NCI-H1417 (cell line): ENCODE measurements at regions not wholly inside any gene's neighbourhood (a gene's known extent, or its start where the extent isn't known, plus 50 kb on each side); places are given as distances from the start of the nearest gene placed in this dataset.
A peak's percentile ranks its signal among the peaks of the same experiment; 100 is the strongest.
"Not testable (repeated sequence)": the region's sequence is repeated elsewhere in the genome, so short reads cannot be mapped to it uniquely, and the experiment has no call there.

ENCODE experiments used
- DNase-seq, 3 experiments: peaks; one replicate each; lab custom pipeline; 2025; lab: John Stamatoyannopoulos, UW

DNA sequence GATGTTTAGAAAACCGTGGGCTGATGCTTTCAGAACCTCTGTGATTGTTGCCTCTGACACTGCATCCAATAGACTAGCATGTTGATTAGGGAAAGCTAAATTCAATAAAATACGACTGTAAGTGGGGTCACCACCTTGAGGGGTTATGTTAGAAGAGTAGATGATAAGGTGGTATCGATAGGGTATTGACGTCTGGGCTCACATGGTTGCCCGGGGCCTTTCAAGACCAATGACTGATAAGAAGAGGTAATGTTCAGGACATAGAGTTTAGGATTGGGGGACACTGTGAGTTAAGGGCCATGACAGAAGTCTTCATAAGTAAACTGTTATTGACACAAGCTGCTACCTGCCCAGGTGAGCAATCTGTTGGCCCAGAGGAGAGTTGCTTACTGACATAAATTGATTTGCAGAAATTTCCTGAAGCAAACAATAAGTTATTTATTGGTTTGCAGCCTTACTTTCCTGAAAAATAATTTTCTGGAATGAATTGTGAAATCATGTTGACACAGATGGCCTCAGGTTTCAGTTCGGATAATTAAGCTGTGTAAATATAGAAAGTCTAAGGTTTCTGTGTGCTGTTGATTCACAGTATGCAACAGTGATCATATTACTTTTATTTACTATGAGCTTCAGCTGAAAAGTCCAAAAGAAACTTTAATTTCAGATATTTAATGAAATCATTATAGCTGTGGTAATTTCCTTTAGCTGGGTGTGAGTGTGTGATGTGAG lies 289.9 kb upstream of the PRSS16 start:
- DNase-seq, result peak; percentile 1 to 60 (median 26)

DNA sequence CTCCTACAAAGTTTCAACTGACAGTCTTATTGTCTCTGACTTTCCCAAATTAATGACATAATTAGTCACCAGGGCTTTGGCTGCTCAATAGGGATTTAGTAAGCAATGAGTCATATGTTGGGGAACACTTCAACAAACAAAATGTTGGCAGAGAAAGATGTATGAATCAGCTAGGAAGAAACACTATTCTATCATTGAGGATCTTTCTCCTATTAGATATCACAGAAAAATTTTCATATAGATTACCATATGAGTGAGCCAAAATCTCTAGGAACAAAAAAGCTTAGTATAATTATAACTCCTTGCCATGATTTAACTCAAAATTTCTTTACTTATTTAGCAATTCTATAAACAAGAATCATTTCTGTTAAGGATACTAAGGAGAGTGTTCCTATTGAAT lies 286.3 kb upstream of the PRSS16 start:
- not testable (repeated sequence) for DNase-seq

DNA sequence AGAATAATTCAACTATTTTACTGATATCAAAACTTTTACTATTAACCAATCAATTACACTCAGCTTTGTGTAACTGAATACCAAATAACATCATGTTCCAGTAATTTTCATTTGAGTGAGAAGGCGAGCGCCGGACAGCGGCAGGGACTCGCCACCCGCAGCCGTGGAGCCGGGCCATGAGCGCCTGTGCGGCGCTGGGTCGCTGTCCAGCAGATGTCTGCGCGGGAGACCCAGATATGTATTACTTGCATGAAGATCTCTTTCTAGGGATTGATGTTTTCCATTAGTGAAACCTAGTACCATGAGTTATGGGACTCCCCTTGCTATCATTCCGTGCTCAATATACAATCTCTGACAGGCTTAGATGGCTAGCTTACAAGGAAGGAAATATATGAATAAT lies 245.1 kb upstream of the PRSS16 start:
- no peak for DNase-seq

DNA sequence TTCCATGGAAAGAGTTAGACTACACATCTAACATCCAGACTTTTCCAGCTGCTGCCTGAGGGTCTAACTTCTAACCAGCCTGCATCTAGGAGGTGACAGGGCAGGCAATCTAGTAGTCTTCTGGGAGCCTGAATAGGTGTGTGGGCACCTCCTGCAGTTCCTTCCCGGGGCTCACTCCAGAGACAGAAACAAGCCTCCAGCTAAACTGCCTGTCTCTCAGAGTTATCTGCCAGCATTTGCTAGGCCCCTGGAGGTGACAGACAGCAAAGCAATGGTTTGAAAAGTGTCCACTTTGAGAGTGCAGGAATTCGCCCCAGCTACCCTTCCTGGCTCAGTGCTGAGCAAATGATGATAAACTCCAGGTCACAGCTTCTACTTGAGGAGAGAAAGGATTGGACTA lies 240.5 kb upstream of the PRSS16 start:
- no peak for DNase-seq

DNA sequence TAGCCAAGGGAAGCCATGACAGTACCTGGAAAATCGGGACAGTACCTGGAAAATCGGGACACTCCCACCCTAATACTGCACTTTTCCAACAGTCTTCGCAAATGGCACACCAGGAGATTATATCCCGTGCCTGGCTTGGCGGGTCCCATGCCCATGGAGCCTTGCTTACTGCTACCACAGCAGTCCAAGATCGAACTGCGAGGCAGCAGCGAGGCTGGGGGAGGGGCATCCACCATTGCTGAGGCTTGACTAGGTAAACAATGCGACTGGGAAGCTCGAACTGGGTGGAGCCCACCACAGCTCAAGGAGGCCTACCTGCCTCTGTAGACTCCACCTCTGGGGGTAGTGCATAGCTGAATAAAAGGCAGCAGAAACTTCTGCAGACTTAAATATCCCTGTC lies 238.9 kb upstream of the PRSS16 start:
- DNase-seq, result not testable (repeated sequence)

DNA sequence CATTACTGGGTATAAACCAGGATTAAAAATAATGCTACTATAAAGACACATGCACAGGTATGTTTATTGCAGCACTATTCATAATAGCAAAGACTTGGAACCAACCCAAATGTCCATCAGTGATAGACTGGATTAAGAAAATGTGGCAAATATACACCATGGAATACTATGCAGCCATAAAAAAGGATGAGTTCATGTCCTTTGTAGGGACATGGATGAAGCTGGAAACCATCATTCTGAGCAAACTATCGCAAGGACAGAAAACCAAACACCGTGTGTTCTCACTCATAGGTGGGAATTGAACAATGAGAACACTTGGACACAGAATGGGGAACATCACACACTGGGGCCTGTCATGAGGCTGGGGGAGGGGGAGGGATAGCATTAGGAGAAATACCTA lies 233.4 kb upstream of the PRSS16 start:
- not testable (repeated sequence) for DNase-seq

DNA sequence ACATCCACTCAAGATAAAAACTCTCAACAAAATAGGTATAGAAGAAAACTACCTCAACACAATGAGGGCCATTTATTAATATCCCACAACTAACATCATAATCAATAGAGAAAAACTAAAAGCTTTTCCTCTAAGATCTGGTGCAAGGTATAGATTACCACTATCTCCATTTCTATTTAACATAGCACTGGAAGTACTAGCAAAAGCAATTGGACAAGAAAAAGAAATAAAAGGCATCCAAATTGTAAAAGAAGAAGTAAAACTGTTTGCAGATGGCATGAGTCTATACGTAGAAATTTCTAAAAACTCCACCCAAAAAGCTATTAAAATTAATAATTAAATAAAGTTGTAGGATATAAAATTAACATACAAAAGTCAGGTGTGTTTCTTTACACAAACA lies 230.8 kb upstream of the PRSS16 start:
- DNase-seq, result no peak

DNA sequence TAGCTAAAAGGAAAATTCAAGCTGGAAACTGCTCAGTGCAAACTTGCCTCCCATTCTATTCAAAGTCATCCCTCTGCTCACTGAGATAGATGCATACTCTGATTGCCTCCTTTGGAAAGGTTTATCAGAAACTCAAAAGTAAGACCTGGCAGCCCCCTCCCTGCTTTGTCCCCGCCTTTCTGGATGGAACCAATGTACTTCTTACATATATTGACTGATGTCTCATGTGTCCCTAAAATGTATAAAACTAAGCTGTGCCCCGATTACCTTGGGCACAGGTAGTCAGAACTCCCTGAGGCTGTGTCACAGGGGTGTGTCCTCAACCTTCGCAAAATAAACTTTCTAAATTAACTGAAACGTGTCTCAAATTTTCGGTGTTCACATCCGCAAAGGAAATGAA lies 229.1 kb upstream of the PRSS16 start:
- DNase-seq, result peak in 2 of 3 experiments; percentile 4 to 50

DNA sequence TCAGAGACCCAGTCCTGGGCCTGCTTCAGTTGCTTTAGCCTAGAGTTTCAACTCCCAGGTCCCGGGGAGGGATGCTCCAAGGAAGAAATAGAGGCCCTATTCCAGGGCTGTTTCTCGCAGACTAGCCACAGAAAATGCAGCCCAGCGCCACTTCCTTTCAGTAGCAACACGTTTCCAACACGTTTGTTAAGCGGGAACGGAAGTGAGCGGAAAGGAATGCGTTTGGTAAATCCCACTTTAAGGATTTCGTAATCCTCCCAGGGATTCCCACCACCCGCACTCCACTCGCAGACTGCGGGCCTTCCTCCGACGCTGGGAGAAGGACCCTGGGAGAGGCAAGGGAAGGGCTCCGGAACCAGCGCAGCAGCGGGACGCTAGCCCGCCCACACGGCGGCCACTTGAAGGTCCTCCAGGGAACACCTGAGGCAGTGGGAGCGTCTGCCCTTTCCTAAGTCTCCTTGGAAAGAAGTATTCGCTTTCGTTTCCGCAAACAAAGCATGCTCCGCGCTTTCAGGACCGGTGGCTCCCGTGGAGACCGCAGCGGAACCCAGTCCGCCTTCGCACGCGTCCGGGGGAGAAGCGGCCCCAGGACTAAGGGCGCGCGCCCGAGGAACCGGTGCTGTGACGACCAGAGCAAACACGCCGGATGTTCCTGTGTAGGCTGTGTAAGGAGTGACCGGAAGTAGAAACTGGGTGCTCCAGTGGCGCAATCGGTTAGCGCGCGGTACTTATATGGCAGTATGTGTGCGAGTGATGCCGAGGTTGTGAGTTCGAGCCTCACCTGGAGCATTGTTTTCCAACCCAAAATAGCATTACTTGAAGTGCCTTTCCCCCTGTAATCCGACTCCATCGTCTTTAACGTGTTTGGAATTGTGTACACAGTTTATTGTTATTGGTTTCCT lies 227.6 kb upstream of the PRSS16 start:
- peak; percentile 92 to 97 (median 94) for DNase-seq

DNA sequence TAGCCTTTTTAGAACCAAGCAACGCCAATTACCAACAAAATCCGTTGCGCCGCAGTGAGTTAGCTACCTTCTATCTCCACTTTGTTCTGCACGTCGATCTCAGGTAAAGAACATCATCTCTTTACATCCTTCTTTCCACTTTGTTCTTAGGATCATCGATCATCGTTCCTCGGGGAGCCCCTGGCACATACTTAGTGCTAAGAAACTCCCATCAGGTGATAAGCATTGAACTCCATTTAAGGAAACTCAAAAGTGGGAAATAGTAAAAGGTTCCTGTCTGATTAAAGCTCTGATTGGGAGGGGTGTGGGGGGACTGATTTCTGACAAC lies 227.0 kb upstream of the PRSS16 start:
- DNase-seq, result no peak

DNA sequence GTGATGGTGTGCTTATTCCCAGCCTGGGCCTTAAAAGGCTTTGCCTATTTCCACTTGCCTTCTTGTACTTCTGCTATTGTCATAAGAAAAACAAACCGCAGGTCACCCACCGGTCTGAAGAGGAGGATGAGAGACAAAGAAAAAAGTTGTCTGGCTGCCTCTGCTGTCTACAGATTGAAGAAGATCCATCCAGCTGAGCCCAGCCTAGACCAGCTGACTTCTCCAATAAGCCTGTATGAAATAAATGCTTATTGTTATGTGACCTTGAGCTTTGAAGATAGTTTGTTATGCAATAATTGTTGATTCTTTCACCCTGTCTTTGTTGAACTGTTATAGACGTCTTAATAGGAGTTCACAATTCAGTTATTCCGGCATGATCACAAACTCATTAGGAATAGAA lies 223.8 kb upstream of the PRSS16 start:
- no peak for DNase-seq

DNA sequence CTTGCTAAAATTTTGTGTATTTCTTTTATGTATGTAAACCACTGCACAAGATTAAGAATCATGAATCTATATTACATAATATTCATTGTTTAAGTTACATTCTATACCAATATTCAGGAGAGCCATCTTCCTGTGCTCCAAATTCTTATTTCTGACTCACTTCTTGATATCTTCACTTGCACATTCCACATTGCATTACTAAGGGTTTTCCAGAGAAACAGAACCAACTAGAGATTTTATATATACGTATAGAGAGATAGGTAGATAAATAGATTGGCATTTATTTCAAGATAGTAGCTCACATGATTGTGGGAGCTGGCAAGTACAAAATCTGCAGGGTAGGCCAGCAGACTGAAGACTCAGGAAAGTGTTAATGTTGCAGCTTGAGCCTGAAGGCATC lies 222.2 kb upstream of the PRSS16 start:
- no peak for DNase-seq

DNA sequence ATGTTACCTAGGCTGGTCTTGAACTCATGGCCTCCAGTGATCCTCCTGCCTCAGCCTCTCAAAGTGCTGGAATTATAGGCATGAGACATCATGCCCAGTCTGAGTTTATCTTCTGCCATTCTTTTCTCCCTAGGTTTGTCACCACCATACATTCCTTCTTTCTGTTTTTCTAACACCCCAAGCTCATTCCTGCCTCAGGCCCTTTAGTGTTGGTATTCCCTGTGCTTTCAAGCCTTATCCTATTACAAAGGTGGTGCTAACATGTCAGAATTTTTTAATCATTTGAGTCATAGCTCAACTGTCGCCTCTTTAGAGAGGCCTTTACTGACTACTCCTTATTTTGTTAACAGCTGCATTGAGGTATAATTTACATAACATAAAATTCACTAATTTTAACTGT lies 221.1 kb upstream of the PRSS16 start:
- DNase-seq, result no peak

DNA sequence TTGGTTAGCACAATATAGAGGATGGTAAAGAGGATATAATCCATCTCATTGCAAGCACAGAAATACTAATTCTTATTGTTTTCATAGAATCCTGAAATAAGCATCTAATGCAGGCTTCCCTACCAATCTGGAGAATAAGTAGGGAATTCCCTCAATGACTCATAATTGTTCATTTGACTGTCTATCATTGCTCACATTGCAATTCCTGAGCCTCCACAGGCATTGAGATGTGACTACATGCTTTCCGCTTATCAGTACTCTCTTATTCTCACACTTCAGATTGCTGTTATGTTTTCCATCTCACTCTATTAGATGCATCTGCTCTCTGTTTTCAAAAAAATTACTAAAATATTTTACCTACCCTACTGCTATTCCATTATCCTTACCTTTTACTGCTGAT lies 216.2 kb upstream of the PRSS16 start:
- DNase-seq, result no peak

DNA sequence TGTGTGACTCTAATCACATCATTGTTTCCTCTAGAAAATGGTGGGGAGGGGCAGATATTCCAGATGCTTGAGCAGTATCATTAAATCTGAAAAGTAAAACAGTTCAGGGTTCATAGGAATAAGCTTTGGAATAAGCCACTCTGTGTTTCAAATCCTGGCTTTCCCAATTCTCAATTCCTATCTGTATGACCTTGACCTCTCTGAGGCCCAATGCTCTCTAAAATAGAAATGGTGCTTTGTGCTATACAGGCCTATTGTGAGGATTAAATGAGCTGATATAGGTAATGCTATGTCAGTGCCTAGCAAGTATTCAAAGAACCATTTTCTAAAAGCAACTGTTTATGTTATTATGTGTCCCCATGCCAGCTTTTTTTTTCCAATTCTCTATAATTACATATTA lies 209.0 kb upstream of the PRSS16 start:
- no peak for DNase-seq

DNA sequence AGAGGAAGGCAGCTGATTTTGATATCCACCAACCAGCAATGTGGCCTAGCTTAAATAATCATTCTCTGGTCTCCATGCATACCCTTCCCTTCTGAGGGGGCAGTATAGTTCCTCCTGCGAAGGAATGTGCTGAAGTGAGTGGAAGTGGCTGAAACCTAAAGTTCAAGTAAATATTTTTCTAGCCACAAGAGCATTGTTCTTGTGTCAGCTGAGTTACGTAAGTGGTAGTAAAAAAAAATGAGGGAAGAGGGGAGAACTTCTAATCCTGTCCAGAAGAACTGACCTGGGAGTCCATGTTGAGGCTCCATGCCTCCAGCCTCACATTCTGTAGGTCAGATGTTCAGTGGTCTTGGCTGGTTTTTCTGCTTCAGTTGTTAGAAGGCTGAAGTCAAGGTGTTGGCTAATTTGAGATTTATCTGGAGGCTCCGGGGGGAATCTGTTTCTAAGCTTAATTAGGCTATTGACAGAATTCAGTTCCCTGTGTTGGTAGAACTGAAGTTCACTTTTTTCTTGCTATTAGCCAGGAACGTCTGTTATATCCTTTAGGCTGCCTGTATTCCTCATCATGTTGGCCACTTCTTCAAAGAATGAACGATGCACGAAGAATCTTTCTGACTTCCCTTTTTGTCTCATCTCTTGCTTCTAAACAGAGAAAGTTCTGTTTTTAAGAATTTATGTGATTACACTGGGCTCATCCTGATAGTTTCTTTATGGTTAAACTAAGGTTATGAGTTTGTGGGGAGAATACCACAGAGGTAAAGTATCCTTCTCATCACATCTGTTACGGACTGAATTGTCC lies 207.1 kb upstream of the PRSS16 start:
- no peak for DNase-seq

DNA sequence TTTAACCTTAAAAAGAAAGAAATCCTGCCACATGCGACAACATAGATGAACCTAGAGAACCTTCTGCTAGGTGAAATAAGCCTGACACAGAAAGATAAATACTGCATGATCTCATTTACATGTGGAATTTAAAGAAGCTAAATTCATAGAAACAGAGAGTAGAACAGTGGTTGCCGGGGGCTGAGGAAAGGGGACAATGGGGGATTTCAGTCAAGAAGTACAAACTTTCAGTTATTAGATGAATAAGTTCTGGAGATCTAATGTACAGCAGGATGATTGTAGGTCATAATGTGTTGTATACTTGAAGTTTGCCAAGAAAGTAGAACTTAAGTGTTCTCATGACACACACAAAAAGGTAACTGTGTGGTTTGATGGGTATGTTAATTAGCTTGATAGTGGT lies 204.3 kb upstream of the PRSS16 start:
- no peak for DNase-seq

DNA sequence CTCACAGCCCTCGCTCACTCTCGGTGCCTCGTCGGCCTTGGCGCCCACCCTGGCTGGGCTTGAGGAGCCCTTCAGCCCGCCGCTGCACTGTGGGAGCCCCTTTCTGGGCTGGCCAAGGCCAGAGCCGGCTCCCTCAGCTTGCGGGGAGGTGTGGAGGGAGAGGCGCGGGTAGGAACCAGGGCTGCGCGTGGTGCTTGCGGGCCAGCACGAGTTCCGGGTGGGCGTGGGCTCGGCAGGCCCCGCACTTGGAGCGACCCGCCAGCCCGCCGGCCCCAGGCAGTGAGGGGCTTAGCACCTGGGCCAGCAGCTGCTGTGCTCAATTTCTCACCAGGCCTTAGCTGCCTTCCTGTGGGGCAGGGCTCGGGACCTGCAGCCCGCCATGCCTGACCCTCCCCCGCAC lies 202.4 kb upstream of the PRSS16 start:
- DNase-seq, result not testable (repeated sequence)

DNA sequence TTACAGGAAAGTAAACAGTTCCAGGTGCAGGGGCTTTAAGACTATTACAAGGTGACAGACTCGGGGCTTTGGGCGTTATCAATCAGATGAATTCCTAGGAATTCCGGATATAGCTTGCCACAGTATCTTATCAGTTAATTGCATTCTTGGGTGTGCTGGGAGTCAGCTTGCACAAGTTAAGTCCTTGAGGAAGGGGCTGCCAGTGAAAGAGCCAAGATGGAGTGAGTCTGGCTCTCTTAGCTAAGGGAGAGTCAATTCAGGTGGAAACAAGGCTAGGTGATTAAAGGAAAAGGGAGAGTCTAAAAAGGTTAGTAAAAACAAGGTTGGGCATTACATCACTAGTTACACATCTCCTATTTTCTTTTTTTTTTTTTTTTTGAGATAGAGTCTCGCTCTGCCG lies 199.8 kb upstream of the PRSS16 start:
- DNase-seq, result not testable (repeated sequence)

DNA sequence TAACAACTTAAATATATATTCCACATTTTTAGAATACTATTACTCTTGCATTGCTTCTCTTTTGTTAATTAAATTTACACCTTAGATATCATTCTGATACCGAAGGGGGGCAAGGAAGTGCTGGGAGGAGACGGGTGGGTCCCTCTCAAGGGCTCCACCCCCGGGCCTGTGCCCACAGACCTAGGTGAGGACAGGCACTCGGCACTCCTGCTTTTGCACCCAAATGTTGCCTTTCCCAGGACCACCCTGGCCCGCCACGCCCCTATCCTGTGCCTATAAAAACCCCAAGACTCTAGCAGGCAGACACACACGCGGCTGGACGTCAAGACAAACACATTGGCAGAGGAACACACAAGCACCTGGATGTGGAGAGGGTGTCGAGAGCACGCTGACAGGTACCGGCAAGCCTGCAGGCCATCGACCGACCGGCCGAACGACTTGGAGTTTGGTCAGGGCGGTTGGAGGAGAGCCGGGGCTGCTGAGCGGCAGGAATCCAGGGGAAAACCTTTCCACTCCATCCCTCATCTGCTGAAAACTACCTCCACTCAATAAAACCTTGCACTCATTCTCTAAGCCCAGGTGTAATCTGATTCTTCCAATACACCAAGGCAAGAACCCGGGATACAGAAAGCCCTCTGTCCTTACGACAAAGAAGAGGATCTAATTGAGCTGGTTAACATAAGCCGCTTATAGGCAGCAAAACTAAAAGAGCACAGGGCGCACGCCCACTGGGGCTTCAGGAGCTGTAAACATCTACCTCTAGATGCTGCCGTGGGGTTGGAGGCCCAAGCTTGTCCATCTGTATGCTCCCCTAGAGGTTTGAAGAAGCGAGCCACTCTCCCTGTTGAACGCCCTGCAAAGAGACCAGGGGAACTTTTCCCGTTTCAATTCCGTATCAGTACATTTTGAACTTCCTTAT lies 197.4 kb upstream of the PRSS16 start:
- DNase-seq, result peak; percentile 61 to 85 (median 73)

DNA sequence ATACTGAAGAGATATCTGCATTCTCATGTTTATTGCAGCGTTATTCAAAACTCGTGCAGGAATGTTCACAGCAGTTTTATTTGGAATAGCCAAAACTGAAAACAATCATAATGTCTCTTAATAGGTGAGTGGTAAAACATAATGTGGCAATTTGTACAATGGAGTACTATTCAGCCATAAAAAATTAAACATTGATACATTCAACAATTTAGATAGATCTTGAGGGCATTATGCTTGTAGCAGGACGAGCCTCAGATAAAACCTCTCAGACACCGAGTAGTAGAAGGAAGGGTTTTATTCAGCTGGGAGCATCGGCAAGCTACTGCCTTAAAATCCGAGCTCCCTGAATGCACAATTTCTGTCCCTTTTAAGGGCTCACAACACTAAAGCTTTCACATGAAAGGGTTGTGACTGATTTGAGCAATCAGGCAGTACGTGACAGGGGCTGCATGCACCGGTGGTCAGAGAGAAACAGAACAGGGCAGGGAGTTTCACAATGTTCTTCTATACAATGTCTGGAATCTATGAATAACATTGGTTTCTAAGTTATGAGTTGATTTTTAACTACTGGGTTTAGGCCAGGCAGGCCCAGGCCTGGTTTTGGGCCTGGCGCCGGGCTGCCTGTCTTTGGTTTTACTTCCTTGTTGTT lies 195.3 kb upstream of the PRSS16 start:
- DNase-seq, result not testable (repeated sequence)
